Tongue (tissue), 1 donor: ENCODE measurements at regions not wholly inside any gene's neighbourhood (a gene's known extent, or its start where the extent isn't known, plus 50 kb on each side); places are given as distances from the start of the nearest gene placed in this dataset.

Source experiments
- DNase-seq: peaks from one replicate; pipeline ENCODE4 v3.0.0-alpha.2; 2015

- no peak for DNase-seq
These were observed 918.2 kb upstream of the ADGRL2 start for GRCh38 chr1:80882553-80882952.

GRCh38 chr1:80878343-80878742, 922.4 kb upstream of the ADGRL2 start:
- no peak for DNase-seq

- no peak for DNase-seq
These were observed 924.7 kb upstream of the ADGRL2 start for GRCh38 chr1:80876035-80876434.

- DNase-seq: no peak
These were observed 931.4 kb upstream of the ADGRL2 start for GRCh38 chr1:80869299-80869698.

- DNase-seq: no peak
These were observed 952.8 kb upstream of the ADGRL2 start for GRCh38 chr1:80847904-80848303.

- peak; percentile 4 for DNase-seq
These were observed 953.8 kb upstream of the ADGRL2 start for GRCh38 chr1:80846966-80847365.

GRCh38 chr1:80842796-80843195, 957.9 kb upstream of the ADGRL2 start:
- DNase-seq: no peak

GRCh38 chr1:80841261-80841660, 959.5 kb upstream of the ADGRL2 start:
- no peak for DNase-seq

GRCh38 chr1:80837066-80837465, 963.7 kb upstream of the ADGRL2 start:
- peak; percentile 38 for DNase-seq

GRCh38 chr1:80836505-80836904, 964.2 kb upstream of the ADGRL2 start:
- no peak for DNase-seq

- DNase-seq: peak; percentile 70
These were observed 973.1 kb upstream of the ADGRL2 start for GRCh38 chr1:80827666-80828065.

GRCh38 chr1:80825067-80825466, 975.7 kb upstream of the ADGRL2 start:
- DNase-seq: no peak

- no peak for DNase-seq
These were observed 982.5 kb upstream of the ADGRL2 start for GRCh38 chr1:80818211-80818610.

GRCh38 chr1:80807981-80808380, 992.8 kb upstream of the ADGRL2 start:
- DNase-seq: no peak

GRCh38 chr1:80806431-80806830, 994.3 kb upstream of the ADGRL2 start:
- no peak for DNase-seq

- no peak for DNase-seq
These were observed 999.0 kb upstream of the ADGRL2 start for GRCh38 chr1:80801695-80802094.

- no peak for DNase-seq
These were observed 1001.3 kb upstream of the ADGRL2 start for GRCh38 chr1:80799457-80799856.

- no peak for DNase-seq
These were observed 1021.5 kb upstream of the ADGRL2 start for GRCh38 chr1:80779275-80779674.

- DNase-seq: no peak
These were observed 1022.5 kb upstream of the ADGRL2 start for GRCh38 chr1:80778094-80778840.

- no peak for DNase-seq
These were observed 1024.5 kb upstream of the ADGRL2 start for GRCh38 chr1:80776266-80776665.

GRCh38 chr1:80769208-80769750, 1031.5 kb upstream of the ADGRL2 start:
- peak; percentile 13 for DNase-seq

GRCh38 chr1:80767711-80768110, 1033.0 kb upstream of the ADGRL2 start:
- DNase-seq: no peak

- no peak for DNase-seq
These were observed 1041.4 kb upstream of the ADGRL2 start for GRCh38 chr1:80759354-80759753.

GRCh38 chr1:80755944-80756343, 1044.8 kb upstream of the ADGRL2 start:
- DNase-seq: no peak
